HCT116 (cell line): ENCODE measurements at regions not wholly inside any gene's neighbourhood (a gene's known extent, or its start where the extent isn't known, plus 50 kb on each side); places are given as distances from the start of the nearest gene placed in this dataset.

Source experiments
- ATAC-seq: fragments of 200-7000 bp; cut with Tn5 transposase; 2 replicates; pipeline ENCODE4 v1.9.1; 2020; ENCODE audit warnings: mild to moderate bottlenecking, moderate library complexity
- BruUV-seq: library from RNA; stranded (reverse); fragments of 400-500 nt; replicated peaks from 2 replicates; lab custom pipeline; 2021; lab: Mats Ljungman, UMichigan
- CTCF ChIA-PET: fragments of 300-600 bp; sonication (Branson Sonifier 250); formaldehyde crosslinking; loops from one replicate; lab custom pipeline; 2021; ENCODE audit warnings: antibody characterized with exemption; lab: Charles Lee
- POLR2A ChIA-PET: fragments of 300-600, 350-600 bp; sonication (Branson Sonifier 250); formaldehyde crosslinking; loops from one replicate; lab custom pipeline; 2021; ENCODE audit warnings: antibody characterized with exemption; lab: Charles Lee
- RAD21 ChIA-PET, 2 experiments: fragments of 300-600 bp; sonication (Branson Sonifier 250); formaldehyde crosslinking; loops; one replicate each; lab custom pipeline; 2023; ENCODE audit warnings: low total read pairs in 2 of 2; ENCODE audit not compliant: uncharacterized antibody in 2 of 2, unreplicated experiment in 2 of 2, low non-redundant PET in 1 of 2; lab: Charles Lee
- DNase-seq: peaks from one replicate; pipeline ENCODE4 v3.0.0-alpha.2; 2010; ENCODE audit warnings: low read depth, low spot score
- H2AFZ ChIP-seq: fragments of 200-600 bp; shearing (Covaris generic), sonication (generic); 2 replicates; pipeline ENCODE4 v1.6.1; 2017; ENCODE audit warnings: low read depth, mixed run types, mixed read lengths, antibody characterized with exemption, low read length; ENCODE audit not compliant: poor library complexity, severe bottlenecking
- H3K27ac ChIP-seq: 2 replicates; pipeline ENCODE4 v1.5.1; 2012; ENCODE audit warnings: low read depth, low read length
- H3K27me3 ChIP-seq: fragments of 200-600 bp; sonication (generic); 2 replicates; pipeline ENCODE4 v1.6.1; 2016; ENCODE audit warnings: mixed run types, low read length, mixed read lengths; ENCODE audit not compliant: insufficient read depth
- H3K36me3 ChIP-seq, 2 experiments: fragments of 200-500 bp in 1 of 2; fragments of 200-600 bp in 1 of 2; sonication (Bioruptor generic) in 1 of 2; sonication (generic) in 1 of 2; 2 replicates each; pipeline versions ENCODE4 v1.5.1 to v1.6.1; 2014 to 2016; ENCODE audit warnings: low read length in 2 of 2, inconsistent platforms in 1 of 2, mixed read lengths in 1 of 2, mixed run types in 1 of 2; ENCODE audit not compliant: insufficient read depth in 2 of 2, control insufficient read depth in 1 of 2
- H3K4me1 ChIP-seq, 2 experiments: fragments of 200-600 bp in 1 of 2; sonication (generic) in 1 of 2; 2 replicates each; pipeline versions ENCODE4 v1.5.1 to v1.6.1; 2012 to 2017; ENCODE audit warnings: low read length in 2 of 2, inconsistent platforms in 1 of 2, mild to moderate bottlenecking in 1 of 2, mixed read lengths in 1 of 2, mixed run types in 1 of 2, moderate library complexity in 1 of 2; ENCODE audit not compliant: insufficient read depth in 2 of 2, control insufficient read depth in 1 of 2
- H3K4me2 ChIP-seq: fragments of 200-600 bp; sonication (generic); 2 replicates; pipeline ENCODE4 v1.6.1; 2017; ENCODE audit warnings: mixed run types, low read length, mixed read lengths
- H3K4me3 ChIP-seq, 2 experiments: fragments of 200-600 bp in 1 of 2; sonication (generic) in 1 of 2; replicated peaks in 1 of 2; 2 replicates each; pipeline ENCODE4 v1.5.1; 2011 to 2016; ENCODE audit warnings: low read length in 2 of 2, control low read depth in 1 of 2, low read depth in 1 of 2, mild to moderate bottlenecking in 1 of 2, mixed read lengths in 1 of 2, mixed run types in 1 of 2
- H3K79me2 ChIP-seq: fragments of 200-600 bp; sonication (generic); 2 replicates; pipeline ENCODE4 v1.6.1; 2017; ENCODE audit warnings: mild to moderate bottlenecking, mixed run types, low read length, moderate library complexity, mixed read lengths; ENCODE audit not compliant: insufficient read depth
- H3K9ac ChIP-seq: fragments of 200-600 bp; sonication (generic); 2 replicates; pipeline ENCODE4 v1.6.1; 2016; ENCODE audit warnings: low read length, mixed read lengths
- H3K9me2 ChIP-seq: fragments of 200-600 bp; sonication (generic), shearing (Covaris generic); 2 replicates; pipeline ENCODE4 v1.6.1; 2017; ENCODE audit warnings: mixed run types, mild to moderate bottlenecking, moderate library complexity; ENCODE audit not compliant: insufficient read depth
- H3K9me3 ChIP-seq, 2 experiments: fragments of 200-500 bp in 1 of 2; fragments of 200-600 bp in 1 of 2; sonication (Bioruptor generic) in 1 of 2; sonication (generic) in 1 of 2; 2 replicates each; pipeline ENCODE4 v1.6.1; 2014 to 2017; ENCODE audit warnings: low read length in 2 of 2, mixed read lengths in 2 of 2, inconsistent platforms in 1 of 2, low read depth in 1 of 2, mild to moderate bottlenecking in 1 of 2, mixed run types in 1 of 2, moderate library complexity in 1 of 2; ENCODE audit not compliant: control insufficient read depth in 1 of 2, insufficient read depth in 1 of 2
- H4K20me1 ChIP-seq: fragments of 200-600 bp; sonication (generic), shearing (Covaris generic); 2 replicates; pipeline ENCODE4 v1.6.1; 2017; ENCODE audit warnings: mixed run types, mild to moderate bottlenecking, moderate library complexity; ENCODE audit not compliant: insufficient read depth
- ATF3 ChIP-seq: IDR thresholded peaks from 2 replicates; pipeline ENCODE4 v1.6.1; 2012
- CBX3 ChIP-seq: IDR thresholded peaks from 2 replicates; pipeline ENCODE4 v1.6.1; 2012; ENCODE audit warnings: low read depth
- CTCF ChIP-seq, 3 experiments: fragments of 200-600 bp in 1 of 3; sonication (generic) in 1 of 3; IDR thresholded peaks in 2 of 3; conservative IDR thresholded peaks in 1 of 3; 2 replicates each; pipeline ENCODE4 v1.5.1; 2012 to 2017; ENCODE audit warnings: low read depth in 2 of 3, low read length in 2 of 3, antibody characterized with exemption in 1 of 3, borderline replicate concordance in 1 of 3, control low read depth in 1 of 3, mild to moderate bottlenecking in 1 of 3, mixed read lengths in 1 of 3, mixed run types in 1 of 3, moderate library complexity in 1 of 3; ENCODE audit not compliant: insufficient read depth in 1 of 3
- EGR1 ChIP-seq: IDR thresholded peaks from 2 replicates; pipeline ENCODE4 v1.6.1; 2012; ENCODE audit warnings: low read depth
- EZH2 ChIP-seq: fragments of 200-600 bp; sonication (generic); IDR thresholded peaks from 2 replicates; pipeline ENCODE4 v1.6.1; 2017; ENCODE audit warnings: antibody characterized with exemption, mixed run types
- EZH2phosphoT487 ChIP-seq: fragments of 200-600 bp; IDR thresholded peaks from 2 replicates; pipeline ENCODE4 v1.6.1; 2018; ENCODE audit warnings: antibody characterized with exemption, borderline replicate concordance
- FOSL1 ChIP-seq: IDR thresholded peaks from 2 replicates; pipeline ENCODE4 v1.6.1; 2012; ENCODE audit warnings: low read depth
- POLR2AphosphoS5 ChIP-seq: IDR thresholded peaks from 2 replicates; pipeline ENCODE4 v1.6.1; 2011; ENCODE audit warnings: mild to moderate bottlenecking, low read depth, low read length, moderate library complexity
- SIN3A ChIP-seq: IDR thresholded peaks from 2 replicates; pipeline ENCODE4 v1.6.1; 2012; ENCODE audit warnings: low read depth
- SP1 ChIP-seq: IDR thresholded peaks from 2 replicates; pipeline ENCODE4 v1.6.1; 2012; ENCODE audit warnings: low read depth
- SRF ChIP-seq: IDR thresholded peaks from 2 replicates; pipeline ENCODE4 v1.6.1; 2012; ENCODE audit warnings: low read depth
- ZFX ChIP-seq: fragments of 450-650 bp; IDR thresholded peaks from 2 replicates; pipeline ENCODE4 v1.6.1; 2017
- intact Hi-C: fragments of 100-400 bp; cut with micrococcal nuclease; formaldehyde crosslinking; loops from 2 replicates; pipeline ENCODE4 v1.10.0; 2022
- TF ChIP-seq, protein P1 (sequence below): IDR thresholded peaks from 2 replicates; pipeline ENCODE4 v1.6.1; 2012; ENCODE audit warnings: low read depth

GRCh38 chr3:194785315-194785714 lies 99.6 kb downstream of the FAM43A start:
- no TSS peak for BruUV-seq
- H2AFZ ChIP-seq = no peak overlapping the region
- ChIA-PET POLR2A (no interaction called here), RAD21 (no interaction called here)
- H3K4me1 ChIP-seq = no peaks in the 10 kb centered on the region
- DNase-seq = no peak
- H3K9ac ChIP-seq = no peak overlapping the region
- no peaks in the 10 kb centered on the region for H4K20me1 ChIP-seq
- H3K4me3 ChIP-seq = no peak overlapping the region
- no peaks in the 10 kb centered on the region for H3K79me2 ChIP-seq
- TF ChIP-seq EZH2phosphoT487 (no peak), SRF (no peak), EZH2 (no peak), CBX3 (no peak), POLR2AphosphoS5 (no peak), SP1 (no peak), CTCF (IDR thresholded peaks at IDR 0.05 in 2 of 3, conservative IDR thresholded peaks at IDR 0.05 in 1 of 3; ENCODE audit: borderline replicate concordance in 1 of 3, insufficient read depth in 1 of 3, low read depth in 2 of 3, low read length in 2 of 3) (no peak), SIN3A (no peak), ZFX (no peak), EGR1 (no peak), FOSL1 (no peak), ATF3 (no peak)
- TF ChIP-seq, protein P1, sequence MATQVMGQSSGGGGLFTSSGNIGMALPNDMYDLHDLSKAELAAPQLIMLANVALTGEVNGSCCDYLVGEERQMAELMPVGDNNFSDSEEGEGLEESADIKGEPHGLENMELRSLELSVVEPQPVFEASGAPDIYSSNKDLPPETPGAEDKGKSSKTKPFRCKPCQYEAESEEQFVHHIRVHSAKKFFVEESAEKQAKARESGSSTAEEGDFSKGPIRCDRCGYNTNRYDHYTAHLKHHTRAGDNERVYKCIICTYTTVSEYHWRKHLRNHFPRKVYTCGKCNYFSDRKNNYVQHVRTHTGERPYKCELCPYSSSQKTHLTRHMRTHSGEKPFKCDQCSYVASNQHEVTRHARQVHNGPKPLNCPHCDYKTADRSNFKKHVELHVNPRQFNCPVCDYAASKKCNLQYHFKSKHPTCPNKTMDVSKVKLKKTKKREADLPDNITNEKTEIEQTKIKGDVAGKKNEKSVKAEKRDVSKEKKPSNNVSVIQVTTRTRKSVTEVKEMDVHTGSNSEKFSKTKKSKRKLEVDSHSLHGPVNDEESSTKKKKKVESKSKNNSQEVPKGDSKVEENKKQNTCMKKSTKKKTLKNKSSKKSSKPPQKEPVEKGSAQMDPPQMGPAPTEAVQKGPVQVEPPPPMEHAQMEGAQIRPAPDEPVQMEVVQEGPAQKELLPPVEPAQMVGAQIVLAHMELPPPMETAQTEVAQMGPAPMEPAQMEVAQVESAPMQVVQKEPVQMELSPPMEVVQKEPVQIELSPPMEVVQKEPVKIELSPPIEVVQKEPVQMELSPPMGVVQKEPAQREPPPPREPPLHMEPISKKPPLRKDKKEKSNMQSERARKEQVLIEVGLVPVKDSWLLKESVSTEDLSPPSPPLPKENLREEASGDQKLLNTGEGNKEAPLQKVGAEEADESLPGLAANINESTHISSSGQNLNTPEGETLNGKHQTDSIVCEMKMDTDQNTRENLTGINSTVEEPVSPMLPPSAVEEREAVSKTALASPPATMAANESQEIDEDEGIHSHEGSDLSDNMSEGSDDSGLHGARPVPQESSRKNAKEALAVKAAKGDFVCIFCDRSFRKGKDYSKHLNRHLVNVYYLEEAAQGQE = no peak
- TF ChIP-seq, all 23 proteins: peak for 0
- H3K4me2 ChIP-seq = no peak overlapping the region
- no peak for ATAC-seq
- H3K36me3 ChIP-seq = no peaks in the 10 kb centered on the region
- CTCF ChIA-PET = no interaction called here
- H3K27ac ChIP-seq = no peak overlapping the region
- H3K9me2 ChIP-seq = no peaks in the 10 kb centered on the region
- H3K9me3 ChIP-seq = no peaks in the 10 kb centered on the region
- no peaks in the 10 kb centered on the region for H3K27me3 ChIP-seq
- intact Hi-C loops = no loop called here
